ENCODE measurements at regions not wholly inside any gene's neighbourhood (a gene's known extent, or its start where the extent isn't known, plus 50 kb on each side); places are given as distances from the start of the nearest gene placed in this dataset.

DNA sequence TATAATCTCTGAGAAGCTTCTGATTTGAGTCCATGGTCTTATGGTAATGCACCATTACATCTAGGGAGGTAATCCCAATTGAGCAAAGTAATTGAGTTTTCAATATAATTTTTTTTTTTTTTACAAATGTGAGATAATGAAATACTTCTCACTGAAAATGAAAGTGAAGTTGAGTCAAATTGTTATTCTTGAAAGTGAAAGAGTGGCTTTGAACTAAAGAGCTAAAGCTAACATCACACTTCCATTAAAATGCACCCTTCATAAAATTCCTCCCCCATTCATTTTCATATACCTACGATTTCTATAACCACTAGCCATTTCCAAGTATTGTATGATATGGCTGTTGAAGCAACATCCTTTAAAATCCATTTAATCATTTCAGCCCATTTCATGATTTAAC, 149.1 kb upstream of the IMPG1 start:
- H3K27ac ChIP-seq, result no peak overlapping the region
- no peak for TF ChIP-seq ZFX (IDR thresholded peaks at IDR 0.05)
- TF ChIP-seq, protein P1, sequence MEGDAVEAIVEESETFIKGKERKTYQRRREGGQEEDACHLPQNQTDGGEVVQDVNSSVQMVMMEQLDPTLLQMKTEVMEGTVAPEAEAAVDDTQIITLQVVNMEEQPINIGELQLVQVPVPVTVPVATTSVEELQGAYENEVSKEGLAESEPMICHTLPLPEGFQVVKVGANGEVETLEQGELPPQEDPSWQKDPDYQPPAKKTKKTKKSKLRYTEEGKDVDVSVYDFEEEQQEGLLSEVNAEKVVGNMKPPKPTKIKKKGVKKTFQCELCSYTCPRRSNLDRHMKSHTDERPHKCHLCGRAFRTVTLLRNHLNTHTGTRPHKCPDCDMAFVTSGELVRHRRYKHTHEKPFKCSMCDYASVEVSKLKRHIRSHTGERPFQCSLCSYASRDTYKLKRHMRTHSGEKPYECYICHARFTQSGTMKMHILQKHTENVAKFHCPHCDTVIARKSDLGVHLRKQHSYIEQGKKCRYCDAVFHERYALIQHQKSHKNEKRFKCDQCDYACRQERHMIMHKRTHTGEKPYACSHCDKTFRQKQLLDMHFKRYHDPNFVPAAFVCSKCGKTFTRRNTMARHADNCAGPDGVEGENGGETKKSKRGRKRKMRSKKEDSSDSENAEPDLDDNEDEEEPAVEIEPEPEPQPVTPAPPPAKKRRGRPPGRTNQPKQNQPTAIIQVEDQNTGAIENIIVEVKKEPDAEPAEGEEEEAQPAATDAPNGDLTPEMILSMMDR (conservative IDR thresholded peaks at IDR 0.05), result no peak

DNA sequence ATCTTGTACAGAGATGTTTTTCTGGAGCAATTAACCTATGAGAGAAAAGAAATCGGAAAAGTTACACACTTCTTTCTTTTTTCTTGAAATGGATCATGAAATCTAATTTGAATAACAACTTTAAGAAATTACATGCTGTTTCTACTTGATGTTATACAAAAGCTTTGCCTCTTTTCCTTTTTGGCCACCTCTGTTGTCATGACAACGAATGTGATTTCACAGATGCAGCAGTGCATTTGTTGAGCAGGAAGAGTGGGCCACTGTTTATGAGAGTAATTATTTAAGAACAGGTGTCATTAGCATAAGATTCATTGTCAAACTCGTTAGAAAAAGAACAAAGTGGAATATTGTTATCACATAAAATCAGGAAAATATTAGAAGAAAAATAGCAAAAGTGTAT, 148.3 kb upstream of the IMPG1 start:
- no peak for TF ChIP-seq ZFX (IDR thresholded peaks at IDR 0.05)
- TF ChIP-seq, protein P1 (conservative IDR thresholded peaks at IDR 0.05), result no peak
- H3K27ac ChIP-seq, result no peak overlapping the region

DNA sequence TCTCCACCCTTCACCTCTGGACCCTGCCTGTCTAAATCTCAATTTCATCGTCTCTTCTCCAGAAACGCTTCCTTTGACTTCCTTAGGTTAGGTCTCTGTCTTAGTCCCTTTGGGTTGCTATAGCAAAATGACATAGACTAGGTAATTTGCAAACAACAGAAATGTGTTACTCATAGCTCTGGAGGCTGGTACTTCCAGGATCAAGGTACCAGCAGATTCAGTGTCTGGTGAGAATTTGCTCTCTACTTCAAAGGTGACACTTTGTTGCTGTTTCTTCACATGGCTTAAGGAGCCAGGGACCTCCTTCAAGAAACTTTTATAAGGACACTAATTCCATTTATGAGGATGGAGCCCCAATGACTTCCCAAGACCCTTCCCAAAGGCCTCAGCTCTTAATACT, 145.1 kb upstream of the IMPG1 start:
- TF ChIP-seq, protein P1 (conservative IDR thresholded peaks at IDR 0.05), result no peak
- TF ChIP-seq ZFX (IDR thresholded peaks at IDR 0.05), result no peak
- H3K27ac ChIP-seq, result no peak overlapping the region

DNA sequence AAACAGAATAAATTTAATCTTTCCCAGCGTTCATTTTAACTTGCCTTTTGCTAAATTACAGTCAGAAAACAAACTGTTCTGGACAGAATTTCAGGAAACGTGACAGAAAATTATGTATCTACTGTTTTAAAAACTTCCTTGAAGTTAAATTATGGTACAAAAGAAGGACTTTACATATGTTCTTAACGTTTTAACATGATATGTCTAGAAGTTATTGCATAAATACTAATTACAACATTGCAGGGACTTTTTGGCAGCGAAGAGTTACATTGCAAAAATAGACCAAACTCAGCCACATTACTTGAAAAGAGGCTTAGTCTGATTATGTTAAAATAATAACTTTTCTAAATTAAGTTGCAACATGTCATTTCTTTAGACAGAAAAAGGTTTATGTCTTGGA, 142.1 kb upstream of the IMPG1 start:
- TF ChIP-seq, protein P1 (conservative IDR thresholded peaks at IDR 0.05), result no peak
- TF ChIP-seq ZFX (IDR thresholded peaks at IDR 0.05), result no peak
- H3K27ac ChIP-seq, result no peak overlapping the region

DNA sequence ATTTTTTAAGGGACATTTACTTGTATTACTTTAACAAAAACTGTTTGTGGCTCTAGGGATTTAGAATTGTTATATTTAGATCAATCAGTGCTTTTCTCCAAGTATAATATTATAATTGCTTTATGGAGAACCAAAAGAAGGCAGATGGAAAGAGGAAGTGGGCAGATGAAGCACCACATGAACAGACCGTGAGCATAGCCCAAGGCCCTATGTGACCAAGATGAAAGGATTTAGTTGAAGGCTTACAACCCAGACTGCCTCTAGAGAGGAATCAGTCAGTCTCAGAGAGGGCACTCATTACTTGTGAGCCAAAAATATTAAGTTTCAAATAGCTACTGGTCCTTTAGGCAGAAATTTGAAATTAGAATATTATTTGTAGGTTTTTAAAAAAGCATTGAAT, 102.3 kb upstream of the IMPG1 start:
- no peak overlapping the region for H3K27ac ChIP-seq
- TF ChIP-seq ZFX (IDR thresholded peaks at IDR 0.05), result no peak
- TF ChIP-seq, protein P1 (conservative IDR thresholded peaks at IDR 0.05), result no peak

DNA sequence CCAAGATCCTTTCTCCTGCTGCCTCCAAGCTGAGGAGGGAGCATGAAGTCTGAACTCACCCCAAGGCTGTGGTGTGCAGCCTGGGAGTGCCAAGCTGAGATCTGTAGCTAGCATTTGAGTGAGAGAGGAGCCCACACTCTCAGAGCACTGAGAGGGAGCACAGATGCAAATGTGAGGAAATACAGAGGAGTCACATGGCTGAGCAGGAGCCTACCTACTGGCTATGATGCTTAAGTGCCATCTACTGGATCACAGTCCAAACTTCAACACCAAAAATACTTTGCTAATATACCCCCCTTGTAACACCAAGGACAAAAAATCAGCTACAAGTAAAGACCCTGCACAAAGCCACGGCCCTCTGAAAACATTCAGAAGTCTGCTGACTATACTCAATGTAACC, 94.4 kb upstream of the IMPG1 start:
- no peak overlapping the region for H3K27ac ChIP-seq
- TF ChIP-seq ZFX (IDR thresholded peaks at IDR 0.05), result no peak
- TF ChIP-seq, protein P1 (conservative IDR thresholded peaks at IDR 0.05), result peak; percentile 14; the same call in 1 of the 2 replicates

DNA sequence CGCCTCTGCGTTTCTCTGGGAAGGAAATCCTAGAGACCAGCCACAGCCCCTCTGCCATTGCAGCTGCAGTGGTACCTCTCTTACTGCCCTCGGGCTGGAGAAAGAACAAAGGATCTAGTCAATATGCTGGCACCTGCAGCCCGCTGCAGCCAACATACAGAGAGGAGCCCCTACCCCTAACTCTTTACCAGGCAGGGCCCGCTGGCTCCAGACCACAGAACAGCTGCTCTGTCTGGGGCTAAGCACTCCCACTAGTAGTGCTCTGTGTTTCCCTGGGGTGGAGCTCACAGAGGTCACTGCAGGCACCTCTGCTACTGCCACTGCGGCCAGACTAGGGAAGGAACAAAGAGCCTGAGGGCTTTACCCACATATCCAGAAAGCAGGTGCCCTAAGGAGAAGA, 93.8 kb upstream of the IMPG1 start:
- TF ChIP-seq ZFX (IDR thresholded peaks at IDR 0.05), result no peak
- TF ChIP-seq, protein P1 (conservative IDR thresholded peaks at IDR 0.05), result no peak
- no peak overlapping the region for H3K27ac ChIP-seq

All from C4-2B (cell line).